WTC11 (cell line): ENCODE measurements at regions not wholly inside any gene's neighbourhood (a gene's known extent, or its start where the extent isn't known, plus 50 kb on each side); places are given as distances from the start of the nearest gene placed in this dataset.

Experiments
- ATF1 ChIP-seq: sonication (generic); formaldehyde crosslinking; IDR thresholded peaks from 2 replicates; pipeline ENCODE4 v1.8.1; 2023; ENCODE audit warnings: mild to moderate bottlenecking, moderate library complexity, missing genetic modification reagents
- CREB1 ChIP-seq: sonication (generic); formaldehyde crosslinking; IDR thresholded peaks from 2 replicates; pipeline ENCODE4 v1.8.0; 2023; ENCODE audit warnings: mild to moderate bottlenecking, missing genetic modification reagents
- CTCF ChIP-seq: fragments of 200-600 bp; IDR thresholded peaks from 2 replicates; pipeline ENCODE4 v1.8.0; 2022; ENCODE audit warnings: antibody characterized with exemption
- ESRRA ChIP-seq: sonication (generic); formaldehyde crosslinking; IDR thresholded peaks from 2 replicates; pipeline ENCODE4 v1.8.1; 2022; ENCODE audit warnings: mild to moderate bottlenecking, missing genetic modification reagents, borderline replicate concordance
- KAT7 ChIP-seq: sonication (generic); formaldehyde crosslinking; IDR thresholded peaks from 2 replicates; pipeline ENCODE4 v1.8.1; 2023; ENCODE audit warnings: missing genetic modification reagents, mild to moderate bottlenecking, borderline replicate concordance
- NR1H2 ChIP-seq: sonication (generic); formaldehyde crosslinking; IDR thresholded peaks from 2 replicates; pipeline ENCODE4 v1.9.0; 2021; ENCODE audit warnings: mild to moderate bottlenecking, moderate library complexity, missing genetic modification reagents
- PRDM15 ChIP-seq: sonication (generic); formaldehyde crosslinking; IDR thresholded peaks from 2 replicates; pipeline ENCODE4 v1.8.0; 2022; ENCODE audit warnings: missing genetic modification reagents
- SP1 ChIP-seq: sonication (generic); formaldehyde crosslinking; conservative IDR thresholded peaks from 2 replicates; pipeline ENCODE4 v1.8.1; 2022; ENCODE audit warnings: missing genetic modification reagents
- TCF7 ChIP-seq: sonication (generic); formaldehyde crosslinking; IDR thresholded peaks from 2 replicates; pipeline ENCODE4 v1.8.0; 2022; ENCODE audit warnings: mild to moderate bottlenecking, low read depth, missing genetic modification reagents, moderate library complexity
- ZBTB43 ChIP-seq: sonication (generic); formaldehyde crosslinking; IDR thresholded peaks from 2 replicates; pipeline ENCODE4 v1.8.1; 2023; ENCODE audit warnings: mild to moderate bottlenecking, missing genetic modification reagents
- ZNF416 ChIP-seq: fragments of 250-450 bp; sonication (Bioruptor Pico); IDR thresholded peaks from 2 replicates; pipeline ENCODE4 v1.9.0; 2021; ENCODE audit warnings: mild to moderate bottlenecking, inconsistent platforms

GRCh38 chr2:8120506-8120860 lies 561.4 kb upstream of the ID2 start:
- TF ChIP-seq CTCF (no peak), ESRRA (no peak), NR1H2 (CRISPR knock-in tag) (no peak), ATF1 (CRISPR knock-in tag) (no peak), KAT7 (no peak), CREB1 (CRISPR knock-in tag) (no peak), PRDM15 (CRISPR knock-in tag) (no peak), SP1 (CRISPR knock-in tag) (no peak), TCF7 (CRISPR knock-in tag) (no peak), ZBTB43 (CRISPR knock-in tag) (no peak), ZNF416 (CRISPR knock-in tag) (no peak)
